Occipital lobe (tissue), 1 donor: ENCODE measurements at regions not wholly inside any gene's neighbourhood (a gene's known extent, or its start where the extent isn't known, plus 50 kb on each side); places are given as distances from the start of the nearest gene placed in this dataset.
"Not testable (repeated sequence)": the region's sequence is repeated elsewhere in the genome, so short reads cannot be mapped to it uniquely, and the experiment has no call there.

ENCODE experiments used
- DNase-seq: peaks from one replicate; lab custom pipeline; 2025; lab: John Stamatoyannopoulos, UW

GRCh38 chr1:188154196-188154595, 1325.4 kb downstream of the PLA2G4A start:
- no peak for DNase-seq

- no peak for DNase-seq
These were observed 1326.0 kb downstream of the PLA2G4A start for GRCh38 chr1:188154761-188155160.

- no peak for DNase-seq
These were observed 1326.5 kb downstream of the PLA2G4A start for GRCh38 chr1:188155261-188155660.

- no peak for DNase-seq
These were observed 1335.7 kb downstream of the PLA2G4A start for GRCh38 chr1:188164459-188164858.

- DNase-seq, result no peak
These were observed 1337.9 kb downstream of the PLA2G4A start for GRCh38 chr1:188166654-188167053.

GRCh38 chr1:188169971-188170370, 1341.2 kb downstream of the PLA2G4A start:
- DNase-seq, result no peak

- no peak for DNase-seq
These were observed 1341.7 kb downstream of the PLA2G4A start for GRCh38 chr1:188170411-188170810.

- DNase-seq, result no peak
These were observed 1342.2 kb downstream of the PLA2G4A start for GRCh38 chr1:188170935-188171334.

- not testable (repeated sequence) for DNase-seq
These were observed 1353.3 kb downstream of the PLA2G4A start for GRCh38 chr1:188182063-188182462.

GRCh38 chr1:188188317-188188716, 1359.6 kb downstream of the PLA2G4A start:
- no peak for DNase-seq

- no peak for DNase-seq
These were observed 1366.2 kb downstream of the PLA2G4A start for GRCh38 chr1:188194916-188195315.

GRCh38 chr1:188218289-188218688, 1389.5 kb downstream of the PLA2G4A start:
- DNase-seq, result no peak

GRCh38 chr1:188220051-188220450, 1391.3 kb downstream of the PLA2G4A start:
- no peak for DNase-seq

- DNase-seq, result no peak
These were observed 1395.5 kb downstream of the PLA2G4A start for GRCh38 chr1:188224263-188224662.

GRCh38 chr1:188225975-188226374, 1397.2 kb downstream of the PLA2G4A start:
- no peak for DNase-seq

- no peak for DNase-seq
These were observed 1399.9 kb downstream of the PLA2G4A start for GRCh38 chr1:188228623-188229022.

- no peak for DNase-seq
These were observed 1409.0 kb downstream of the PLA2G4A start for GRCh38 chr1:188237573-188238348.

- DNase-seq, result no peak
These were observed 1412.1 kb downstream of the PLA2G4A start for GRCh38 chr1:188240772-188241406.

GRCh38 chr1:188241629-188242028, 1412.9 kb downstream of the PLA2G4A start:
- no peak for DNase-seq

GRCh38 chr1:188243456-188243855, 1414.7 kb downstream of the PLA2G4A start:
- DNase-seq, result no peak

- no peak for DNase-seq
These were observed 1415.9 kb downstream of the PLA2G4A start for GRCh38 chr1:188244681-188245080.

- no peak for DNase-seq
These were observed 1418.5 kb downstream of the PLA2G4A start for GRCh38 chr1:188247255-188247654.

- DNase-seq, result no peak
These were observed 1421.1 kb downstream of the PLA2G4A start for GRCh38 chr1:188249811-188250210.
